Neutrophil (primary cell): ENCODE measurements at regions not wholly inside any gene's neighbourhood (a gene's known extent, or its start where the extent isn't known, plus 50 kb on each side); places are given as distances from the start of the nearest gene placed in this dataset.
A peak's percentile ranks its signal among the peaks of the same experiment; 100 is the strongest.

ENCODE experiments used
- H3K27ac ChIP-seq: fragments of 200-600 bp; sonication (generic); 2 replicates; pipeline ENCODE4 v1.5.1; 2016; ENCODE audit warnings: mild to moderate bottlenecking, moderate library complexity
- H3K27me3 ChIP-seq: fragments of 200-600 bp; sonication (generic); 2 replicates; pipeline ENCODE4 v1.6.0; 2016; ENCODE audit warnings: mild to moderate bottlenecking
- H3K36me3 ChIP-seq: fragments of 200-600 bp; sonication (generic); 2 replicates; pipeline ENCODE4 v1.5.1; 2017
- H3K4me1 ChIP-seq, 2 experiments: fragments of 200-600 bp in 1 of 2; sonication (generic) in 1 of 2; 1 replicate in 1 of 2; 2 replicates in 1 of 2; pipeline versions ENCODE4 v1.5.1 to v1.6.1; 2013 to 2016; ENCODE audit warnings: low read depth in 1 of 2, low read length in 1 of 2, mild to moderate bottlenecking in 1 of 2, moderate library complexity in 1 of 2; ENCODE audit not compliant: control insufficient read depth in 1 of 2, insufficient read depth in 1 of 2
- H3K4me3 ChIP-seq, 2 experiments: fragments of 200-600 bp in 1 of 2; sonication (generic) in 1 of 2; 1 replicate in 1 of 2; 2 replicates in 1 of 2; pipeline ENCODE4 v1.5.1; 2013 to 2016; ENCODE audit warnings: low read depth in 1 of 2, low read length in 1 of 2, mild to moderate bottlenecking in 1 of 2, moderate library complexity in 1 of 2
- H3K9me3 ChIP-seq: fragments of 200-600 bp; sonication (generic); 2 replicates; pipeline ENCODE4 v1.5.1; 2016
- TF ChIP-seq, protein P1 (sequence below): fragments of 200-600 bp; sonication (generic); IDR thresholded peaks from 2 replicates; pipeline ENCODE4 v1.5.1; 2016; ENCODE audit warnings: antibody characterized with exemption

GRCh38 chr6:90403489-90404381 is 107.1 kb upstream of the BACH2 start:
- Histone ChIP-seq H3K36me3 (no peaks in the 10 kb centered on the region), H3K27me3 (no peaks in the 10 kb centered on the region), H3K4me3 (no peak overlapping the region), H3K27ac (peak overlapping the region; percentile 53), H3K4me1 (peaks cover 36 to 38% of the 10 kb centered on the region in 2 experiments), H3K9me3 (no peaks in the 10 kb centered on the region)
- TF ChIP-seq, protein P1, sequence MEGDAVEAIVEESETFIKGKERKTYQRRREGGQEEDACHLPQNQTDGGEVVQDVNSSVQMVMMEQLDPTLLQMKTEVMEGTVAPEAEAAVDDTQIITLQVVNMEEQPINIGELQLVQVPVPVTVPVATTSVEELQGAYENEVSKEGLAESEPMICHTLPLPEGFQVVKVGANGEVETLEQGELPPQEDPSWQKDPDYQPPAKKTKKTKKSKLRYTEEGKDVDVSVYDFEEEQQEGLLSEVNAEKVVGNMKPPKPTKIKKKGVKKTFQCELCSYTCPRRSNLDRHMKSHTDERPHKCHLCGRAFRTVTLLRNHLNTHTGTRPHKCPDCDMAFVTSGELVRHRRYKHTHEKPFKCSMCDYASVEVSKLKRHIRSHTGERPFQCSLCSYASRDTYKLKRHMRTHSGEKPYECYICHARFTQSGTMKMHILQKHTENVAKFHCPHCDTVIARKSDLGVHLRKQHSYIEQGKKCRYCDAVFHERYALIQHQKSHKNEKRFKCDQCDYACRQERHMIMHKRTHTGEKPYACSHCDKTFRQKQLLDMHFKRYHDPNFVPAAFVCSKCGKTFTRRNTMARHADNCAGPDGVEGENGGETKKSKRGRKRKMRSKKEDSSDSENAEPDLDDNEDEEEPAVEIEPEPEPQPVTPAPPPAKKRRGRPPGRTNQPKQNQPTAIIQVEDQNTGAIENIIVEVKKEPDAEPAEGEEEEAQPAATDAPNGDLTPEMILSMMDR, result no peak

GRCh38 chr6:90402831-90403192 is 106.2 kb upstream of the BACH2 start:
- peak overlapping the region; percentile 53 for H3K27ac ChIP-seq
- no peak overlapping the region for H3K4me3 ChIP-seq
- H3K4me1 ChIP-seq, result peaks cover 36 to 38% of the 10 kb centered on the region in 2 experiments
- TF ChIP-seq, protein P1, result no peak
- no peaks in the 10 kb centered on the region for H3K36me3 ChIP-seq
- H3K9me3 ChIP-seq, result no peaks in the 10 kb centered on the region
- H3K27me3 ChIP-seq, result no peaks in the 10 kb centered on the region

- H3K4me3 ChIP-seq, result no peak overlapping the region
- H3K27me3 ChIP-seq, result no peaks in the 10 kb centered on the region
- TF ChIP-seq, protein P1, result no peak
- no peaks in the 10 kb centered on the region for H3K9me3 ChIP-seq
- H3K4me1 ChIP-seq, result peaks cover 36 to 38% of the 10 kb centered on the region in 2 experiments
- H3K27ac ChIP-seq, result peak overlapping the region; percentile 42
- no peaks in the 10 kb centered on the region for H3K36me3 ChIP-seq
Measured at GRCh38 chr6:90401933-90402830, 105.5 kb upstream of the BACH2 start.

DNA sequence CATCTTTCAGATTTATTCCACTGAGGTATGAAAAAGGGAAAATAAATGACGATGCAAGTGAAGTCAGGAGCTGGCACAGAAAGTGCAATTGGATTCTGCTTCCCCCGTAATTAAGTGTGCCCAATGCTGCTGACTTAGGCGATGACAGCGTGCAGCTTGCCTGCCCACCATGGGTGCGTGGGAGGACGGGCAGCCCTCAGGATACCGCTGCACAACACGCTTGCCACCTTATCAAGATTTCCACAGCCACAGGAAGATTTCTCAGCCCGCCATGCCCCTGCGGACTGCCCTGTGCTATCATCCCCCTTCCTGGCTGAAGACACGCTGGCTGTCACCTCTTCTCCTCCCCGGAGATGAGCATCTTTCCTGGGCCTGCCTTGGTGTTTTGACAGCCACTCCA is 103.3 kb upstream of the BACH2 start:
- Histone ChIP-seq H3K4me1 (peaks cover 31 to 36% of the 10 kb centered on the region in 2 experiments), H3K27ac (no peak overlapping the region)
- TF ChIP-seq, protein P1, result no peak

GRCh38 chr6:90397929-90398674 is 101.5 kb upstream of the BACH2 start:
- no peak overlapping the region for H3K4me3 ChIP-seq
- H3K27me3 ChIP-seq, result peaks cover 6% of the 10 kb centered on the region
- TF ChIP-seq, protein P1, result no peak
- no peaks in the 10 kb centered on the region for H3K9me3 ChIP-seq
- H3K4me1 ChIP-seq, result peaks cover 13 to 18% of the 10 kb centered on the region in 2 experiments
- no peak overlapping the region for H3K27ac ChIP-seq
- no peaks in the 10 kb centered on the region for H3K36me3 ChIP-seq

More for the DNA sequence above, 103.3 kb upstream of the BACH2 start:
- H3K9me3 ChIP-seq, result no peaks in the 10 kb centered on the region
- no peaks in the 10 kb centered on the region for H3K36me3 ChIP-seq
- no peak overlapping the region for H3K4me3 ChIP-seq
- H3K27me3 ChIP-seq, result no peaks in the 10 kb centered on the region
